PC-9 (cell line): ENCODE measurements at regions not wholly inside any gene's neighbourhood (a gene's known extent, or its start where the extent isn't known, plus 50 kb on each side); places are given as distances from the start of the nearest gene placed in this dataset.

Experiments
- CTCF ChIP-seq: fragments of 200-600 bp; sonication (generic); conservative IDR thresholded peaks from 2 replicates; pipeline ENCODE4 v1.6.1; 2017; ENCODE audit warnings: mixed run types, antibody characterized with exemption, mild to moderate bottlenecking, moderate library complexity
- EZH2 ChIP-seq: fragments of 200-600 bp; sonication (generic); IDR thresholded peaks from 2 replicates; pipeline ENCODE4 v1.8.0; 2017; ENCODE audit warnings: antibody characterized with exemption, low read depth

DNA sequence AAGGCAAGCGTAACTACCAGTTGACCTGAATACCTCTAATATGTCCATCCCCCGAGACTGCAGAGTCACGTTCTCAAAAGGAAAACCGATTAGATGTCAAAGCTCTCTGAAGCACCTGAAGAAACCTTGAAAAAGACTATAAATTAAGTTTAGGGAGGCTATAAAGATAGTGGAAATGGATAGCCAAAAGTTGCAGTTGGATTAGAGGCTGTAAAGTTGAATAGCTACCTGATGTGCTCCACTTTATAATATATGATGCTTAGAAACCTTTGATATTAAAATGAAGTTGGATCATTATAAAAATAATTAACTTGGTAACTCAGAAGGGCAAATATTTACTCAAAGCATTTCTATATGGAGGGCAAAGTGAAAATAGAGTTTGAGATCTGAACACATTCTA, 506.6 kb upstream of the AGA start:
- TF ChIP-seq CTCF (no peak), EZH2 (no peak)
